OCI-LY3 (cell line): ENCODE measurements at regions not wholly inside any gene's neighbourhood (a gene's known extent, or its start where the extent isn't known, plus 50 kb on each side); places are given as distances from the start of the nearest gene placed in this dataset.

Experiments
- H2AFZ ChIP-seq: fragments of 200-600, 300-600 bp; shearing (Covaris generic); 2 replicates; pipeline ENCODE4 v1.6.0; 2014; ENCODE audit warnings: antibody characterized with exemption, low read depth, low read length
- H3K27ac ChIP-seq: fragments of 200-600, 300-600 bp; sonication (generic); 2 replicates; pipeline ENCODE4 v1.5.1; 2014; ENCODE audit warnings: mild to moderate bottlenecking, low read length, moderate library complexity, mixed read lengths
- H3K27me3 ChIP-seq: fragments of 200-600, 300-600 bp; sonication (generic); 2 replicates; pipeline ENCODE4 v1.6.1; 2014; ENCODE audit warnings: low read depth, low read length, mixed read lengths
- H3K36me3 ChIP-seq: fragments of 200-600, 300-600 bp; sonication (generic); replicated peaks from 2 replicates; pipeline ENCODE3; 2014; ENCODE audit warnings: low read depth, low read length, mixed read lengths
- H3K4me1 ChIP-seq: fragments of 300-600, 200-600 bp; sonication (generic); 2 replicates; pipeline ENCODE4 v1.6.1; 2014; ENCODE audit warnings: low read length, mixed read lengths
- H3K4me2 ChIP-seq: fragments of 200-600, 300-600 bp; sonication (generic); 2 replicates; pipeline ENCODE4 v1.6.1; 2014; ENCODE audit warnings: low read length, mixed read lengths
- H3K4me3 ChIP-seq: fragments of 300-600, 200-600 bp; sonication (generic); 2 replicates; pipeline ENCODE4 v1.5.1; 2014; ENCODE audit warnings: antibody characterized with exemption, mild to moderate bottlenecking, low read length, moderate library complexity
- H3K79me2 ChIP-seq: fragments of 300-600, 200-600 bp; shearing (Covaris generic); 2 replicates; pipeline ENCODE4 v1.6.1; 2014; ENCODE audit warnings: mild to moderate bottlenecking, low read length, mixed read lengths
- H3K9ac ChIP-seq: fragments of 300-600, 200-600 bp; shearing (Covaris generic); 2 replicates; pipeline ENCODE4 v1.6.0; 2014; ENCODE audit warnings: mild to moderate bottlenecking, low read length, moderate library complexity
- H3K9me3 ChIP-seq: fragments of 200-600, 300-600 bp; shearing (Covaris generic); 2 replicates; pipeline ENCODE4 v1.6.1; 2014; ENCODE audit warnings: low read length, mixed read lengths; ENCODE audit not compliant: insufficient read depth
- H4K20me1 ChIP-seq: fragments of 200-600, 300-600 bp; sonication (generic); 2 replicates; pipeline ENCODE4 v1.6.1; 2016; ENCODE audit warnings: low read length, mixed read lengths; ENCODE audit not compliant: insufficient read depth
- CTCF ChIP-seq: fragments of 200-600, 300-600 bp; sonication (generic); IDR thresholded peaks from 2 replicates; pipeline ENCODE4 v1.5.1; 2014; ENCODE audit warnings: antibody characterized with exemption, low read length, low read depth
- EZH2phosphoT487 ChIP-seq: fragments of 200-600 bp; shearing (Covaris generic); IDR thresholded peaks from 2 replicates; pipeline ENCODE4 v1.6.1; 2018; ENCODE audit warnings: antibody characterized with exemption, mixed run types, low read depth

- Histone ChIP-seq H3K27me3 (no peaks in the 10 kb centered on the region), H4K20me1 (no peaks in the 10 kb centered on the region), H3K4me1 (no peaks in the 10 kb centered on the region), H3K36me3 (no peaks in the 10 kb centered on the region), H3K4me3 (no peak overlapping the region), H3K27ac (no peak overlapping the region), H3K79me2 (no peaks in the 10 kb centered on the region), H2AFZ (no peak overlapping the region), H3K9me3 (no peaks in the 10 kb centered on the region), H3K9ac (no peak overlapping the region), H3K4me2 (no peak overlapping the region)
- TF ChIP-seq CTCF, result no peak
- no peak for TF ChIP-seq EZH2phosphoT487
These were observed 666.1 kb upstream of the BOD1L1 start for GRCh38 chr4:14293582-14293981.

GRCh38 chr4:14294611-14295010 is 667.1 kb upstream of the BOD1L1 start:
- Histone ChIP-seq H3K36me3 (no peaks in the 10 kb centered on the region), H3K9ac (no peak overlapping the region), H2AFZ (no peak overlapping the region), H4K20me1 (no peaks in the 10 kb centered on the region), H3K27ac (no peak overlapping the region), H3K4me2 (no peak overlapping the region), H3K4me1 (no peaks in the 10 kb centered on the region), H3K9me3 (no peaks in the 10 kb centered on the region), H3K27me3 (no peaks in the 10 kb centered on the region), H3K79me2 (no peaks in the 10 kb centered on the region), H3K4me3 (no peak overlapping the region)
- no peak for TF ChIP-seq CTCF
- TF ChIP-seq EZH2phosphoT487, result no peak

- H3K36me3 ChIP-seq, result no peaks in the 10 kb centered on the region
- H3K27ac ChIP-seq, result no peak overlapping the region
- H3K4me3 ChIP-seq, result no peak overlapping the region
- TF ChIP-seq EZH2phosphoT487, result no peak
- TF ChIP-seq CTCF, result no peak
- H3K9ac ChIP-seq, result no peak overlapping the region
- no peaks in the 10 kb centered on the region for H3K9me3 ChIP-seq
- no peaks in the 10 kb centered on the region for H3K4me1 ChIP-seq
- H4K20me1 ChIP-seq, result no peaks in the 10 kb centered on the region
- H2AFZ ChIP-seq, result no peak overlapping the region
- H3K79me2 ChIP-seq, result no peaks in the 10 kb centered on the region
- no peaks in the 10 kb centered on the region for H3K27me3 ChIP-seq
- no peak overlapping the region for H3K4me2 ChIP-seq
These were observed 671.6 kb upstream of the BOD1L1 start for GRCh38 chr4:14299166-14299565.

- Histone ChIP-seq H3K9me3 (no peaks in the 10 kb centered on the region), H3K27ac (no peak overlapping the region), H3K4me2 (no peak overlapping the region), H3K4me3 (no peak overlapping the region), H3K27me3 (no peaks in the 10 kb centered on the region), H3K36me3 (no peaks in the 10 kb centered on the region), H3K9ac (no peak overlapping the region), H3K4me1 (peaks cover 6% of the 10 kb centered on the region), H2AFZ (no peak overlapping the region), H3K79me2 (no peaks in the 10 kb centered on the region), H4K20me1 (no peaks in the 10 kb centered on the region)
- TF ChIP-seq EZH2phosphoT487, result no peak
- no peak for TF ChIP-seq CTCF
These were observed 674.5 kb upstream of the BOD1L1 start for GRCh38 chr4:14302021-14302420.
